K562 (cell line): ENCODE measurements at regions not wholly inside any gene's neighbourhood (a gene's known extent, or its start where the extent isn't known, plus 50 kb on each side); places are given as distances from the start of the nearest gene placed in this dataset.

ENCODE experiments used
- ATAC-seq: fragments of 200-7000 bp; cut with Tn5 transposase; 3 replicates; pipeline ENCODE4 v1.9.1; 2020; ENCODE audit warnings: moderate library complexity
- BruUV-seq: library from RNA; stranded (reverse); fragments of 400-500 nt; replicated peaks from 2 replicates; lab custom pipeline; 2021; lab: Mats Ljungman, UMichigan
- CTCF ChIA-PET: fragments of 300-600 bp; formaldehyde crosslinking; extraction: SDS; loops from one replicate; lab custom pipeline; 2021; ENCODE audit warnings: low intra/inter-chr PET ratio; lab: Yijun Ruan, JAX
- POLR2A ChIA-PET: fragments of 300-600, 350-650 bp; sonication (Branson Sonifier 250); formaldehyde crosslinking; extraction: SDS; loops from one replicate; lab custom pipeline; 2021; ENCODE audit warnings: antibody characterized with exemption, inconsistent platforms; lab: Yijun Ruan, JAX
- DNase-seq, 4 experiments: peaks; one replicate each; pipeline versions ENCODE4 v3.0.0 to v3.0.0-alpha.2; 2011 to 2018; ENCODE audit warnings: low spot score in 3 of 4, mixed read lengths in 3 of 4; ENCODE audit errors: extremely low read depth in 1 of 4
- FAIRE-seq: peaks from 2 replicates; lab custom pipeline; 2011; peaks lifted over from hg19 to GRCh38; lab: Jason Lieb, UNC
- H2AFZ ChIP-seq: 2 replicates; pipeline ENCODE4 v1.6.0; 2011; ENCODE audit warnings: low read depth, low read length, control low read depth, inconsistent platforms
- H3K27ac ChIP-seq: fragments of 200-600 bp; 3 replicates; pipeline ENCODE4 v1.8.0; 2011; ENCODE audit warnings: low read depth, mild to moderate bottlenecking, control low read depth, inconsistent platforms, low read length, moderate library complexity, mixed read lengths; ENCODE audit errors: extremely low read depth
- H3K27me3 ChIP-seq, 2 experiments: fragments of 300-600 bp in 1 of 2; 2 replicates in 1 of 2; 3 replicates in 1 of 2; pipeline versions ENCODE4 v1.6.0 to v1.8.0; 2011; ENCODE audit warnings: inconsistent platforms in 2 of 2, low read length in 2 of 2, mild to moderate bottlenecking in 1 of 2, mixed read lengths in 1 of 2, moderate library complexity in 1 of 2; ENCODE audit not compliant: control insufficient read depth in 2 of 2, insufficient read depth in 2 of 2
- H3K36me3 ChIP-seq: fragments of 300-600 bp; 3 replicates; pipeline ENCODE4 v1.8.0; 2011; ENCODE audit warnings: mild to moderate bottlenecking, low read length, inconsistent platforms; ENCODE audit not compliant: control insufficient read depth, insufficient read depth
- H3K4me1 ChIP-seq, 2 experiments: fragments of 200-600 bp in 1 of 2; replicated peaks in 1 of 2; 2 replicates in 1 of 2; 3 replicates in 1 of 2; pipeline versions ENCODE4 v1.5.1 to v1.8.0; 2011; ENCODE audit warnings: inconsistent platforms in 2 of 2, low read length in 2 of 2, mild to moderate bottlenecking in 1 of 2, mixed read lengths in 1 of 2, moderate library complexity in 1 of 2; ENCODE audit not compliant: control insufficient read depth in 2 of 2, insufficient read depth in 2 of 2
- H3K4me2 ChIP-seq: 2 replicates; pipeline ENCODE4 v1.6.1; 2011; ENCODE audit warnings: low read length, control low read depth, inconsistent platforms, mixed read lengths; ENCODE audit not compliant: insufficient read depth
- H3K4me3 ChIP-seq: fragments of 200-600 bp; sonication (generic), shearing (Covaris generic); 2 replicates; pipeline ENCODE4 v1.5.1; 2016; ENCODE audit warnings: control low read depth, inconsistent platforms
- H3K79me2 ChIP-seq: fragments of 200-600 bp; 3 replicates; pipeline ENCODE4 v1.8.0; 2011; ENCODE audit warnings: low read length, inconsistent platforms; ENCODE audit not compliant: control insufficient read depth, insufficient read depth
- H3K9ac ChIP-seq, 2 experiments: 2 replicates each; pipeline versions ENCODE4 v1.6.0 to v1.6.1; 2011; ENCODE audit warnings: low read depth in 2 of 2, low read length in 2 of 2, control low read depth in 1 of 2, inconsistent platforms in 1 of 2, mild to moderate bottlenecking in 1 of 2, mixed read lengths in 1 of 2; ENCODE audit not compliant: insufficient read depth in 1 of 2
- H3K9me1 ChIP-seq: one replicate; pipeline ENCODE4 v1.6.0; 2011; ENCODE audit warnings: inconsistent platforms, mild to moderate bottlenecking, low read length, moderate library complexity; ENCODE audit not compliant: control insufficient read depth, insufficient read depth
- H3K9me3 ChIP-seq: replicated peaks from 2 replicates; pipeline ENCODE4 v1.5.1; 2011; ENCODE audit warnings: low read depth, low read length, inconsistent platforms; ENCODE audit not compliant: control insufficient read depth, insufficient read depth
- H4K20me1 ChIP-seq: replicated peaks from 2 replicates; pipeline ENCODE4 v1.6.1; 2011; ENCODE audit warnings: low read length, inconsistent platforms, mixed read lengths; ENCODE audit not compliant: control insufficient read depth, insufficient read depth
- ATF3 ChIP-seq, 2 experiments: fragments of 450-650 bp in 1 of 2; sonication (generic) in 1 of 2; formaldehyde crosslinking in 1 of 2; IDR thresholded peaks in 1 of 2; conservative IDR thresholded peaks in 1 of 2; 2 replicates each; pipeline versions ENCODE4 v1.6.1 to v1.8.1; 2016 to 2023; ENCODE audit warnings: mild to moderate bottlenecking in 2 of 2, moderate library complexity in 2 of 2, inconsistent platforms in 1 of 2, missing genetic modification reagents in 1 of 2
- CCNT2 ChIP-seq: IDR thresholded peaks from 2 replicates; pipeline ENCODE4 v1.6.1; 2011; ENCODE audit warnings: borderline replicate concordance, low read depth, mild to moderate bottlenecking, moderate library complexity, mixed read lengths, low read length; ENCODE audit not compliant: insufficient read length; ENCODE audit errors: extremely low read depth
- FOXA1 ChIP-seq: fragments of 450-650 bp; IDR thresholded peaks from 2 replicates; pipeline ENCODE4 v1.6.1; 2016; ENCODE audit warnings: mild to moderate bottlenecking, borderline replicate concordance
- RAD21 ChIP-seq, 2 experiments: fragments of 250-450 bp in 1 of 2; fragments of 450-650 bp in 1 of 2; sonication (Bioruptor Pico) in 1 of 2; formaldehyde crosslinking in 1 of 2; IDR thresholded peaks in 1 of 2; conservative IDR thresholded peaks in 1 of 2; 2 replicates each; pipeline versions ENCODE4 v1.4.0 to v1.8.0; 2020 to 2022; ENCODE audit warnings: mild to moderate bottlenecking in 2 of 2, moderate library complexity in 1 of 2
- RBM22 ChIP-seq: fragments of 200-400 bp; formaldehyde crosslinking; IDR thresholded peaks from 2 replicates; pipeline ENCODE4 v1.6.1; 2018; ENCODE audit warnings: low read length, low read depth; ENCODE audit not compliant: poor library complexity, severe bottlenecking
- SMAD1 ChIP-seq: fragments of 150-350 bp; IDR thresholded peaks from 2 replicates; pipeline ENCODE4 v1.6.1; 2014; ENCODE audit warnings: low read length, low read depth; ENCODE audit not compliant: partially characterized antibody
- SUPT5H ChIP-seq: fragments of 450-650 bp; IDR thresholded peaks from 2 replicates; pipeline ENCODE4 v1.6.1; 2016
- ZC3H4 ChIP-seq: sonication (generic); formaldehyde crosslinking; IDR thresholded peaks from 2 replicates; pipeline ENCODE4 v1.9.0; 2021; ENCODE audit warnings: missing genetic modification reagents, borderline replicate concordance
- ZNF217 ChIP-seq: sonication (generic); formaldehyde crosslinking; IDR thresholded peaks from 2 replicates; pipeline ENCODE4 v1.8.0; 2022; ENCODE audit warnings: mild to moderate bottlenecking, missing genetic modification reagents
- ZNF707 ChIP-seq: fragments of 250-450 bp; sonication (Bioruptor Pico); conservative IDR thresholded peaks from 2 replicates; pipeline ENCODE4 v1.8.0; 2022; ENCODE audit warnings: inconsistent platforms, mild to moderate bottlenecking, moderate library complexity
- WGBS: fragments of 100-300 bp; shearing (Covaris generic); methylation state at CpG from one replicate; pipeline ENCODE4 v1.1.6; 2016; ENCODE audit warnings: low coverage, mixed read lengths; ENCODE audit not compliant: insufficient coverage; ENCODE audit errors: missing lambda C conversion rate; 5-methylcytosine and 5-hydroxymethylcytosine counted together
- in situ Hi-C: fragments of 300-500 bp; cut with MboI; formaldehyde crosslinking; loops from 4 replicates; pipeline ENCODE4 v1.15.0; 2018; ENCODE audit warnings: inconsistent platforms, mixed read lengths
- intact Hi-C: fragments of 100-400 bp; cut with micrococcal nuclease; formaldehyde crosslinking; loops from 2 replicates; pipeline ENCODE4 v1.14.2; 2022
- TF ChIP-seq, protein P1 (sequence below): fragments of 250-450 bp; sonication (Bioruptor Pico); IDR thresholded peaks from 2 replicates; pipeline ENCODE4 v1.5.1; 2021; ENCODE audit warnings: mild to moderate bottlenecking
- TF ChIP-seq, protein P2 (sequence below): fragments of 250-450 bp; sonication (Bioruptor Pico); IDR thresholded peaks from 2 replicates; pipeline ENCODE4 v1.9.0; 2021; ENCODE audit warnings: mild to moderate bottlenecking

DNA sequence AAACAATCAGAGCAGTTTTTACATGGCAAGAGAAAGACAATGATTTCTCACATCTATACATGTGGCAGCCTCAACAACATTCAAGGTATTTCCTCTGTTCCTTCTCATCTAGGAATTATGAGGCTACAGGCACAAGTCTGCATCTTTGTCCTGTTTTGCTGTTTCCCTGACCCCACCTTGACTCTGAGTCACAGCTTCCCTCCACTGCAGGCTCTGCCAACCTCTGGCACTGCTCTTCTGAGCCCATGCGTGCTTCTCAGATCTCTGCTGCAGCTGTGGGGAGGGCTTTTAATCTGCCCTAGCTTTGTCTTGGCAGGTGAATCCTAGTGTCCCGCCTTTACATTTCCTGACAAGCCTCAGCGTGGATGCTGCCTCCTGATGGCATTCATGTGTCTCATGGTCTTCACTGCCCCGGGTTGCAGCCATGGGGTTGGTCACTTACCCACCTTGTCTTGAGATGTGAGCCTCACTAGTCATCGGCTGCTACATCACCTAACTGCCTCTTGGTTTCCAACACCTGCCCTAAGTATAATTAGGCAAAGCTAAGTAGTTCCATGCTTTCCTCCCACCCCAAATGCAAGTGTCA is 578.5 kb downstream of the TBC1D22A start:
- DNase-seq (no peak), FAIRE-seq (no peak), ATAC-seq (no peak)
- CTCF ChIA-PET: no interaction called here
- TF ChIP-seq SMAD1 (no peak), ZC3H4 (CRISPR knock-in tag) (no peak), RAD21 (CRISPR knock-in tag; conservative IDR thresholded peaks at IDR 0.05 in 1 of 2, IDR thresholded peaks at IDR 0.05 in 1 of 2) (no peak), CCNT2 (no peak), FOXA1 (no peak), ATF3 (IDR thresholded peaks at IDR 0.05) (no peak), ATF3 (CRISPR knock-in tag; conservative IDR thresholded peaks at IDR 0.05) (no peak), RBM22 (no peak), ZNF217 (CRISPR knock-in tag) (no peak), SUPT5H (no peak), ZNF707 (CRISPR knock-in tag) (no peak)
- TF ChIP-seq, protein P1, sequence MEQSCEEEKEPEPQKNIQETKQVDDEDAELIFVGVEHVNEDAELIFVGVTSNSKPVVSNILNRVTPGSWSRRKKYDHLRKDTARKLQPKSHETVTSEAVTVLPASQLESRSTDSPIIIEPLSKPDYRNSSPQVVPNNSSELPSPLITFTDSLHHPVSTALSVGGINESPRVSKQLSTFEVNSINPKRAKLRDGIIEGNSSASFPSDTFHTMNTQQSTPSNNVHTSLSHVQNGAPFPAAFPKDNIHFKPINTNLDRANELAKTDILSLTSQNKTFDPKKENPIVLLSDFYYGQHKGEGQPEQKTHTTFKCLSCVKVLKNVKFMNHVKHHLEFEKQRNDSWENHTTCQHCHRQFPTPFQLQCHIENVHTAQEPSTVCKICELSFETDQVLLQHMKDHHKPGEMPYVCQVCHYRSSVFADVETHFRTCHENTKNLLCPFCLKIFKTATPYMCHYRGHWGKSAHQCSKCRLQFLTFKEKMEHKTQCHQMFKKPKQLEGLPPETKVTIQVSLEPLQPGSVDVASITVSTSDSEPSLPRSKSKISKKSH (CRISPR knock-in tag): no peak
- TF ChIP-seq, protein P2, sequence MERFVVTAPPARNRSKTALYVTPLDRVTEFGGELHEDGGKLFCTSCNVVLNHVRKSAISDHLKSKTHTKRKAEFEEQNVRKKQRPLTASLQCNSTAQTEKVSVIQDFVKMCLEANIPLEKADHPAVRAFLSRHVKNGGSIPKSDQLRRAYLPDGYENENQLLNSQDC (CRISPR knock-in tag): no peak
- BruUV-seq: no TSS peak
- 0% methylated on average over 5 of the region's 5 CpGs for WGBS
- Histone ChIP-seq H3K4me1 (no peaks in the 10 kb centered on the region), H2AFZ (no peak overlapping the region), H3K79me2 (no peaks in the 10 kb centered on the region), H3K27ac (no peak overlapping the region), H3K9ac (no peak overlapping the region), H3K9me1 (no peaks in the 10 kb centered on the region), H3K4me3 (no peak overlapping the region), H3K4me2 (no peak overlapping the region), H3K36me3 (no peaks in the 10 kb centered on the region), H3K9me3 (no peaks in the 10 kb centered on the region), H4K20me1 (no peaks in the 10 kb centered on the region), H3K27me3 (peaks cover 0 to 9% of the 10 kb centered on the region in 2 experiments; a peak in 1 of 5 replicates)
- in situ Hi-C loops (no loop called here), intact Hi-C loops (no loop called here)
- POLR2A ChIA-PET: no interaction called here
